ENCODE measurements at regions not wholly inside any gene's neighbourhood (a gene's known extent, or its start where the extent isn't known, plus 50 kb on each side); places are given as distances from the start of the nearest gene placed in this dataset.

GRCh38 chr3:106631373-106632108 is 745.7 kb upstream of the CCDC54 start:
- DNase-seq = no peak
- Histone ChIP-seq H3K27me3 (no peaks in the 10 kb centered on the region), H3K4me1 (no peaks in the 10 kb centered on the region), H3K36me3 (no peaks in the 10 kb centered on the region), H3K9ac (ENCODE audit: low read depth in 2 of 2, low read length in 2 of 2) (no peak overlapping the region), H3K4me3 (no peak overlapping the region), H3K27ac (no peak overlapping the region), H3K9me3 (no peaks in the 10 kb centered on the region)
- intact Hi-C loops (cut with DNase I) = no loop called here
- no peak for TF ChIP-seq CTCF (IDR thresholded peaks at IDR 0.05)

- no peak for DNase-seq
- no peak overlapping the region for H3K9ac ChIP-seq (ENCODE audit: low read depth in 2 of 2, low read length in 2 of 2)
- TF ChIP-seq CTCF (IDR thresholded peaks at IDR 0.05) = no peak
- H3K4me1 ChIP-seq = no peaks in the 10 kb centered on the region
- intact Hi-C loops (cut with DNase I) = no loop called here
- no peak overlapping the region for H3K27ac ChIP-seq
- H3K36me3 ChIP-seq = no peaks in the 10 kb centered on the region
- no peaks in the 10 kb centered on the region for H3K27me3 ChIP-seq
- H3K9me3 ChIP-seq = no peaks in the 10 kb centered on the region
- no peak overlapping the region for H3K4me3 ChIP-seq
Observed at GRCh38 chr3:106635271-106635670, 742.0 kb upstream of the CCDC54 start.

GRCh38 chr3:106635826-106636225 is 741.4 kb upstream of the CCDC54 start:
- TF ChIP-seq CTCF (IDR thresholded peaks at IDR 0.05) = no peak
- H3K9ac ChIP-seq (ENCODE audit: low read depth in 2 of 2, low read length in 2 of 2) = no peak overlapping the region
- H3K36me3 ChIP-seq = no peaks in the 10 kb centered on the region
- H3K27me3 ChIP-seq = no peaks in the 10 kb centered on the region
- DNase-seq = no peak
- no peak overlapping the region for H3K27ac ChIP-seq
- H3K4me3 ChIP-seq = no peak overlapping the region
- no peaks in the 10 kb centered on the region for H3K4me1 ChIP-seq
- intact Hi-C loops (cut with DNase I) = no loop called here
- no peaks in the 10 kb centered on the region for H3K9me3 ChIP-seq

- Histone ChIP-seq H3K27me3 (no peaks in the 10 kb centered on the region), H3K4me3 (no peak overlapping the region), H3K9ac (ENCODE audit: low read depth in 2 of 2, low read length in 2 of 2) (no peak overlapping the region), H3K36me3 (no peaks in the 10 kb centered on the region), H3K27ac (no peak overlapping the region), H3K9me3 (no peaks in the 10 kb centered on the region), H3K4me1 (no peaks in the 10 kb centered on the region)
- no peak for DNase-seq
- intact Hi-C loops (cut with DNase I) = no loop called here
- no peak for TF ChIP-seq CTCF (IDR thresholded peaks at IDR 0.05)
Observed at GRCh38 chr3:106640353-106640752, 736.9 kb upstream of the CCDC54 start.

DNA sequence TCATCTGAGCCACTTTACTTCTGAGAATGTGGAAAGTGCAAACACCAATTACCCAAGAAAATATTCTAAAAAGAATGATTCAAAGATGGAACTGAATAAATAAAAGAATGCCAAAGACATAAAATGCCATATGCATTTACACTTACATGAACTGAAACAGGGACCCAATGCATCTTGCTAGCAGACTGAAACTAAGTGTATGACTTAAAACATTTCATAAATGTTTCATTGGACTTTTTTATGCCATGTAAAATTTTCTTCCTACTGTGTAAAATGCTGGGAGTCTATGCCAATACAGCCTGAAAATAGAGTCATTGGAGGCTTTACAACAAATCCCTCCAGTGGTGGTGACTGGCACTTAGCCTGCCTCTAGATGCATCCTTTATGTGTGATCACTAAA is 735.1 kb upstream of the CCDC54 start:
- Histone ChIP-seq H3K9me3 (no peaks in the 10 kb centered on the region), H3K27me3 (no peaks in the 10 kb centered on the region), H3K27ac (no peak overlapping the region), H3K9ac (ENCODE audit: low read depth in 2 of 2, low read length in 2 of 2) (no peak overlapping the region), H3K4me1 (no peaks in the 10 kb centered on the region), H3K36me3 (no peaks in the 10 kb centered on the region), H3K4me3 (no peak overlapping the region)
- TF ChIP-seq CTCF (IDR thresholded peaks at IDR 0.05) = no peak
- intact Hi-C loops (cut with DNase I) = no loop called here
- no peak for DNase-seq

Measured in colonic mucosa (tissue), 4 donors.